ENCODE measurements at regions not wholly inside any gene's neighbourhood (a gene's known extent, or its start where the extent isn't known, plus 50 kb on each side); places are given as distances from the start of the nearest gene placed in this dataset.
"Not testable (repeated sequence)": the region's sequence is repeated elsewhere in the genome, so short reads cannot be mapped to it uniquely, and the experiment has no call there.

GRCh38 chr6:81031416-81031815 lies 721.1 kb downstream of the TENT5A start:
- H3K4me1 ChIP-seq (ENCODE audit: control insufficient read depth, insufficient read depth, low read length) = no peaks in the 10 kb centered on the region
- H3K27me3 ChIP-seq (ENCODE audit: control insufficient read depth, insufficient read depth, low read length) = no peaks in the 10 kb centered on the region
- H3K36me3 ChIP-seq (ENCODE audit: control insufficient read depth, insufficient read depth, low read length) = no peaks in the 10 kb centered on the region
- no peaks in the 10 kb centered on the region for H3K9me3 ChIP-seq (ENCODE audit: control insufficient read depth, insufficient read depth, low read length)
- no peak overlapping the region for H3K9ac ChIP-seq (ENCODE audit: low read depth, low read length)
- H3K4me3 ChIP-seq (ENCODE audit: low read depth, low read length) = no peak overlapping the region

- Histone ChIP-seq H3K9me3 (ENCODE audit: control insufficient read depth, insufficient read depth, low read length) (peaks cover 8% of the 10 kb centered on the region), H3K4me1 (ENCODE audit: control insufficient read depth, insufficient read depth, low read length) (no peaks in the 10 kb centered on the region), H3K9ac (ENCODE audit: low read depth, low read length) (no peak overlapping the region), H3K36me3 (ENCODE audit: control insufficient read depth, insufficient read depth, low read length) (no peaks in the 10 kb centered on the region), H3K27me3 (ENCODE audit: control insufficient read depth, insufficient read depth, low read length) (no peaks in the 10 kb centered on the region), H3K4me3 (ENCODE audit: low read depth, low read length) (no peak overlapping the region)
These were observed 726.4 kb downstream of the TENT5A start for GRCh38 chr6:81026041-81026553.

GRCh38 chr6:81023709-81024108 lies 728.8 kb downstream of the TENT5A start:
- no peak overlapping the region for H3K9ac ChIP-seq (ENCODE audit: low read depth, low read length)
- H3K9me3 ChIP-seq (ENCODE audit: control insufficient read depth, insufficient read depth, low read length) = peaks cover 8% of the 10 kb centered on the region
- H3K4me1 ChIP-seq (ENCODE audit: control insufficient read depth, insufficient read depth, low read length) = no peaks in the 10 kb centered on the region
- no peak overlapping the region for H3K4me3 ChIP-seq (ENCODE audit: low read depth, low read length)
- no peaks in the 10 kb centered on the region for H3K27me3 ChIP-seq (ENCODE audit: control insufficient read depth, insufficient read depth, low read length)
- H3K36me3 ChIP-seq (ENCODE audit: control insufficient read depth, insufficient read depth, low read length) = no peaks in the 10 kb centered on the region

GRCh38 chr6:81023007-81023582 lies 729.4 kb downstream of the TENT5A start:
- Histone ChIP-seq H3K4me3 (ENCODE audit: low read depth, low read length) (no peak overlapping the region), H3K9me3 (ENCODE audit: control insufficient read depth, insufficient read depth, low read length) (peaks cover 8% of the 10 kb centered on the region), H3K4me1 (ENCODE audit: control insufficient read depth, insufficient read depth, low read length) (no peaks in the 10 kb centered on the region), H3K27me3 (ENCODE audit: control insufficient read depth, insufficient read depth, low read length) (no peaks in the 10 kb centered on the region), H3K36me3 (ENCODE audit: control insufficient read depth, insufficient read depth, low read length) (no peaks in the 10 kb centered on the region), H3K9ac (ENCODE audit: low read depth, low read length) (no peak overlapping the region)

GRCh38 chr6:81017586-81017985 lies 734.9 kb downstream of the TENT5A start:
- not testable (repeated sequence) for H3K36me3 ChIP-seq (ENCODE audit: control insufficient read depth, insufficient read depth, low read length); H3K27me3 ChIP-seq (ENCODE audit: control insufficient read depth, insufficient read depth, low read length); H3K9me3 ChIP-seq (ENCODE audit: control insufficient read depth, insufficient read depth, low read length); H3K4me1 ChIP-seq (ENCODE audit: control insufficient read depth, insufficient read depth, low read length); H3K9ac ChIP-seq (ENCODE audit: low read depth, low read length); H3K4me3 ChIP-seq (ENCODE audit: low read depth, low read length)

- Histone ChIP-seq H3K9me3 (ENCODE audit: control insufficient read depth, insufficient read depth, low read length) (no peaks in the 10 kb centered on the region), H3K4me1 (ENCODE audit: control insufficient read depth, insufficient read depth, low read length) (no peaks in the 10 kb centered on the region), H3K9ac (ENCODE audit: low read depth, low read length) (no peak overlapping the region), H3K36me3 (ENCODE audit: control insufficient read depth, insufficient read depth, low read length) (no peaks in the 10 kb centered on the region), H3K4me3 (ENCODE audit: low read depth, low read length) (no peak overlapping the region), H3K27me3 (ENCODE audit: control insufficient read depth, insufficient read depth, low read length) (no peaks in the 10 kb centered on the region)
These were observed 748.6 kb downstream of the TENT5A start for GRCh38 chr6:81003894-81004293.

- H3K36me3 ChIP-seq (ENCODE audit: control insufficient read depth, insufficient read depth, low read length) = no peaks in the 10 kb centered on the region
- no peaks in the 10 kb centered on the region for H3K4me1 ChIP-seq (ENCODE audit: control insufficient read depth, insufficient read depth, low read length)
These were observed 749.3 kb downstream of the TENT5A start for GRCh38 chr6:81003156-81003555.

GRCh38 chr6:81002126-81002525 lies 750.4 kb downstream of the TENT5A start:
- Histone ChIP-seq H3K9ac (ENCODE audit: low read depth, low read length) (no peak overlapping the region), H3K4me3 (ENCODE audit: low read depth, low read length) (no peak overlapping the region), H3K9me3 (ENCODE audit: control insufficient read depth, insufficient read depth, low read length) (no peaks in the 10 kb centered on the region), H3K27me3 (ENCODE audit: control insufficient read depth, insufficient read depth, low read length) (no peaks in the 10 kb centered on the region), H3K36me3 (ENCODE audit: control insufficient read depth, insufficient read depth, low read length) (no peaks in the 10 kb centered on the region), H3K4me1 (ENCODE audit: control insufficient read depth, insufficient read depth, low read length) (no peaks in the 10 kb centered on the region)

More at GRCh38 chr6:81003156-81003555, 749.3 kb downstream of the TENT5A start:
- H3K27me3 ChIP-seq (ENCODE audit: control insufficient read depth, insufficient read depth, low read length) = no peaks in the 10 kb centered on the region
- H3K4me3 ChIP-seq (ENCODE audit: low read depth, low read length) = no peak overlapping the region
- no peaks in the 10 kb centered on the region for H3K9me3 ChIP-seq (ENCODE audit: control insufficient read depth, insufficient read depth, low read length)
- no peak overlapping the region for H3K9ac ChIP-seq (ENCODE audit: low read depth, low read length)

GRCh38 chr6:80991316-80991715 lies 761.2 kb downstream of the TENT5A start:
- H3K36me3 ChIP-seq (ENCODE audit: control insufficient read depth, insufficient read depth, low read length) = no peaks in the 10 kb centered on the region
- no peaks in the 10 kb centered on the region for H3K9me3 ChIP-seq (ENCODE audit: control insufficient read depth, insufficient read depth, low read length)
- H3K27me3 ChIP-seq (ENCODE audit: control insufficient read depth, insufficient read depth, low read length) = no peaks in the 10 kb centered on the region
- no peak overlapping the region for H3K9ac ChIP-seq (ENCODE audit: low read depth, low read length)
- no peak overlapping the region for H3K4me3 ChIP-seq (ENCODE audit: low read depth, low read length)
- no peaks in the 10 kb centered on the region for H3K4me1 ChIP-seq (ENCODE audit: control insufficient read depth, insufficient read depth, low read length)

GRCh38 chr6:80988892-80989291 lies 763.6 kb downstream of the TENT5A start:
- H3K9me3 ChIP-seq (ENCODE audit: control insufficient read depth, insufficient read depth, low read length) = no peaks in the 10 kb centered on the region
- H3K36me3 ChIP-seq (ENCODE audit: control insufficient read depth, insufficient read depth, low read length) = no peaks in the 10 kb centered on the region
- H3K9ac ChIP-seq (ENCODE audit: low read depth, low read length) = no peak overlapping the region
- no peaks in the 10 kb centered on the region for H3K4me1 ChIP-seq (ENCODE audit: control insufficient read depth, insufficient read depth, low read length)
- H3K27me3 ChIP-seq (ENCODE audit: control insufficient read depth, insufficient read depth, low read length) = no peaks in the 10 kb centered on the region
- no peak overlapping the region for H3K4me3 ChIP-seq (ENCODE audit: low read depth, low read length)

- Histone ChIP-seq H3K4me1 (ENCODE audit: control insufficient read depth, insufficient read depth, low read length) (no peaks in the 10 kb centered on the region), H3K9me3 (ENCODE audit: control insufficient read depth, insufficient read depth, low read length) (no peaks in the 10 kb centered on the region), H3K9ac (ENCODE audit: low read depth, low read length) (no peak overlapping the region), H3K27me3 (ENCODE audit: control insufficient read depth, insufficient read depth, low read length) (no peaks in the 10 kb centered on the region), H3K4me3 (ENCODE audit: low read depth, low read length) (no peak overlapping the region), H3K36me3 (ENCODE audit: control insufficient read depth, insufficient read depth, low read length) (no peaks in the 10 kb centered on the region)
These were observed 764.2 kb downstream of the TENT5A start for GRCh38 chr6:80988286-80988685.

- not testable (repeated sequence) for H3K4me3 ChIP-seq (ENCODE audit: low read depth, low read length); H3K9ac ChIP-seq (ENCODE audit: low read depth, low read length); H3K27me3 ChIP-seq (ENCODE audit: control insufficient read depth, insufficient read depth, low read length); H3K9me3 ChIP-seq (ENCODE audit: control insufficient read depth, insufficient read depth, low read length); H3K36me3 ChIP-seq (ENCODE audit: control insufficient read depth, insufficient read depth, low read length); H3K4me1 ChIP-seq (ENCODE audit: control insufficient read depth, insufficient read depth, low read length)
These were observed 771.3 kb downstream of the TENT5A start for GRCh38 chr6:80981226-80981625.
